Heart right ventricle (tissue), 16 donors: ENCODE measurements at regions not wholly inside any gene's neighbourhood (a gene's known extent, or its start where the extent isn't known, plus 50 kb on each side); places are given as distances from the start of the nearest gene placed in this dataset.

ENCODE experiments used
- ATAC-seq, 8 donors: fragments of 200-7000 bp; cut with Tn5 transposase; one replicate each; pipeline ENCODE4 v1.9.1; 2020; ENCODE audit warnings: mild to moderate bottlenecking in 8 of 8, moderate library complexity in 8 of 8, moderate number of reproducible peaks in 1 of 8
- DNase-seq, 2 donors: peaks; one replicate each; pipeline ENCODE4 v3.0.0-alpha.2; 2020
- H3K27ac ChIP-seq, 10 donors: fragments of 200-600 bp; sonication (generic) in 2 of 10; one replicate each; pipeline versions ENCODE4 v1.5.0 to v1.8.0; 2020 to 2022; ENCODE audit warnings: mild to moderate bottlenecking in 3 of 10
- H3K27me3 ChIP-seq, 7 donors: fragments of 200-600 bp; one replicate each; pipeline ENCODE4 v1.8.0; 2021 to 2022; ENCODE audit warnings: mild to moderate bottlenecking in 2 of 7
- H3K36me3 ChIP-seq, 9 donors: fragments of 200-600 bp; sonication (generic) in 1 of 9; one replicate each; pipeline versions ENCODE4 v1.5.0 to v1.8.0; 2020 to 2022; ENCODE audit warnings: mild to moderate bottlenecking in 2 of 9
- H3K4me1 ChIP-seq, 9 donors: fragments of 200-600 bp; sonication (generic) in 1 of 9; one replicate each; pipeline versions ENCODE4 v1.5.0 to v1.8.0; 2020 to 2022; ENCODE audit warnings: mild to moderate bottlenecking in 4 of 9
- H3K4me3 ChIP-seq, 10 donors: fragments of 200-600 bp; sonication (generic) in 2 of 10; one replicate each; pipeline versions ENCODE4 v1.5.0 to v1.8.0; 2020 to 2022; ENCODE audit warnings: mild to moderate bottlenecking in 7 of 10, moderate library complexity in 2 of 10
- H3K9me3 ChIP-seq, 11 donors: fragments of 200-600 bp in 10 of 11; sonication (generic) in 2 of 11; one replicate each; pipeline versions ENCODE4 v1.5.0 to v1.8.0; 2013 to 2022; ENCODE audit warnings: mild to moderate bottlenecking in 2 of 11, control low read depth in 1 of 11, moderate library complexity in 1 of 11
- WGBS, 2 donors: extraction: QIAGEN DNeasy Blood & Tissue Kit; methylation state at CpG; one replicate each; pipeline ENCODE4 v1.1.7; 2013; ENCODE audit warnings: inconsistent platforms in 1 of 2; 5-methylcytosine and 5-hydroxymethylcytosine counted together
- intact Hi-C, 10 donors: fragments of 100-400 bp; cut with DNase I; formaldehyde crosslinking; loops; one replicate each; pipeline versions ENCODE4 v1.11.1 to v1.14.2; 2022
- TF ChIP-seq, protein P1 (sequence below), 9 donors: fragments of 200-600 bp; sonication (generic) in 2 of 9; IDR thresholded peaks; one replicate each; pipeline versions ENCODE4 v1.5.0 to v1.8.0; 2021 to 2022; ENCODE audit warnings: antibody characterized with exemption in 9 of 9, mild to moderate bottlenecking in 5 of 9, moderate library complexity in 1 of 9
- donor health status: Arrhythmogenic right ventricular cardiomyopathy.
- donor health status: ischemic (EF 13 %, LVEDD 7.1; RV severe dilation, severe dysfunction).
- donor health status: healthy with polysubstance abuse.
- donor health status: DM: no; HTN: yes; CAD: no.
- donor health status: DM: no; HTN: no; CAD: no.
- donor health status: ischemic (EF 25% LVEDD 6.9; RV normal size, moderate dysfunction).
- donor health status: ischemic (EF 25% LVEDD 5.7; RV mildly dilated, moderate dysfunction).
- donor health status: healthy.
- donor health status: DM: yes; HTN: yes; CAD: no.
- donor health status: Ischemic cardiomyopathy.
- donor health status: ischemic (EF 35%, LVEDD 5.7; RV mildly dilated, moderate dysfunction).
- donor health status: nonischemic (EF 11% LVEDD 7.7; RV severe dilation, severe dysfunction).
- donor health status: DM: yes; HTN: yes; CAD: no.
- donor health status: PGD.
- donor health status: ischemic (EF 29% LVEDD 5.4; RV normal size, mild dysfunction).
- donor health status: nonischemic (EF 23%, LVEDD 6.1; RV moderate dilation, normal function).

DNA sequence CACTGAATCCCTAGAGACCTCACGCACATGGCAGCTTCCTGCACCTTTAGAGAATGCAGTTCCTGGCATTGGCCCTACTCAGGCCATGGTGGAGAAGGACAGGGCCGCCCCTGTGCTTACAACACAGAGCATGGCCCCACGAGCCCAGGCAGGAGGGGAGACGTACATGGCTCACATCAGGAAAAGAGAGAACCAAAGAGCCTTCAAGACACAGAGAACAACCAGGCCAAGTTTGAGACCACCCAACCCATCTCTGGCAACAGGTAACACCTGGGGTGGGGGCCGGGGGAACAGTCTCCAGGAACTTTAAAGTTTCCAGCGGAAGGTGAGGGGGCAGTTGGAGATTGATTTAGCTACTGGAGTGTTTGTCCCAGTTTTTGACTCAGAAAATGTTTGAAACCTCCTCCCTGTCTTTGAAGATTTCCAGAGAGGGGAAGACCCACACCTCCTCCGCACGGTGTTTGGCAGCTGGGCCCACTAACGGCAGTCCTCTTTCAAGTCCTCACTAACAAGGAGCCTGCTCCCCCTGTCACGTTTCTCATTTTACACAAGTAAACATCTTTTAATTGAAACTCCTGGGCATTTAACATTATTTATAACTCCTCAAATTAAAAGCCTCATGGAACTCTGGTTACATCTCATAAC lies 1423.8 kb downstream of the TBC1D22A start:
- WGBS, 2 donors, result 69 to 81% methylated on average over 10 of the region's 10 CpGs
- Histone ChIP-seq H3K4me1 (no peaks in the 10 kb centered on the region), H3K27me3 (peaks cover 0 to 20% (median 3%) of the 10 kb centered on the region in 7 donors), H3K27ac (no peak overlapping the region), H3K9me3 (peaks cover 0 to 25% (median 11%) of the 10 kb centered on the region in 11 donors), H3K36me3 (no peaks in the 10 kb centered on the region), H3K4me3 (no peak overlapping the region)
- ATAC-seq, result no peak
- TF ChIP-seq, protein P1, sequence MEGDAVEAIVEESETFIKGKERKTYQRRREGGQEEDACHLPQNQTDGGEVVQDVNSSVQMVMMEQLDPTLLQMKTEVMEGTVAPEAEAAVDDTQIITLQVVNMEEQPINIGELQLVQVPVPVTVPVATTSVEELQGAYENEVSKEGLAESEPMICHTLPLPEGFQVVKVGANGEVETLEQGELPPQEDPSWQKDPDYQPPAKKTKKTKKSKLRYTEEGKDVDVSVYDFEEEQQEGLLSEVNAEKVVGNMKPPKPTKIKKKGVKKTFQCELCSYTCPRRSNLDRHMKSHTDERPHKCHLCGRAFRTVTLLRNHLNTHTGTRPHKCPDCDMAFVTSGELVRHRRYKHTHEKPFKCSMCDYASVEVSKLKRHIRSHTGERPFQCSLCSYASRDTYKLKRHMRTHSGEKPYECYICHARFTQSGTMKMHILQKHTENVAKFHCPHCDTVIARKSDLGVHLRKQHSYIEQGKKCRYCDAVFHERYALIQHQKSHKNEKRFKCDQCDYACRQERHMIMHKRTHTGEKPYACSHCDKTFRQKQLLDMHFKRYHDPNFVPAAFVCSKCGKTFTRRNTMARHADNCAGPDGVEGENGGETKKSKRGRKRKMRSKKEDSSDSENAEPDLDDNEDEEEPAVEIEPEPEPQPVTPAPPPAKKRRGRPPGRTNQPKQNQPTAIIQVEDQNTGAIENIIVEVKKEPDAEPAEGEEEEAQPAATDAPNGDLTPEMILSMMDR (IDR thresholded peaks at IDR 0.05), result no peak
- intact Hi-C loops, result no loop called here
- DNase-seq, result no peak

DNA sequence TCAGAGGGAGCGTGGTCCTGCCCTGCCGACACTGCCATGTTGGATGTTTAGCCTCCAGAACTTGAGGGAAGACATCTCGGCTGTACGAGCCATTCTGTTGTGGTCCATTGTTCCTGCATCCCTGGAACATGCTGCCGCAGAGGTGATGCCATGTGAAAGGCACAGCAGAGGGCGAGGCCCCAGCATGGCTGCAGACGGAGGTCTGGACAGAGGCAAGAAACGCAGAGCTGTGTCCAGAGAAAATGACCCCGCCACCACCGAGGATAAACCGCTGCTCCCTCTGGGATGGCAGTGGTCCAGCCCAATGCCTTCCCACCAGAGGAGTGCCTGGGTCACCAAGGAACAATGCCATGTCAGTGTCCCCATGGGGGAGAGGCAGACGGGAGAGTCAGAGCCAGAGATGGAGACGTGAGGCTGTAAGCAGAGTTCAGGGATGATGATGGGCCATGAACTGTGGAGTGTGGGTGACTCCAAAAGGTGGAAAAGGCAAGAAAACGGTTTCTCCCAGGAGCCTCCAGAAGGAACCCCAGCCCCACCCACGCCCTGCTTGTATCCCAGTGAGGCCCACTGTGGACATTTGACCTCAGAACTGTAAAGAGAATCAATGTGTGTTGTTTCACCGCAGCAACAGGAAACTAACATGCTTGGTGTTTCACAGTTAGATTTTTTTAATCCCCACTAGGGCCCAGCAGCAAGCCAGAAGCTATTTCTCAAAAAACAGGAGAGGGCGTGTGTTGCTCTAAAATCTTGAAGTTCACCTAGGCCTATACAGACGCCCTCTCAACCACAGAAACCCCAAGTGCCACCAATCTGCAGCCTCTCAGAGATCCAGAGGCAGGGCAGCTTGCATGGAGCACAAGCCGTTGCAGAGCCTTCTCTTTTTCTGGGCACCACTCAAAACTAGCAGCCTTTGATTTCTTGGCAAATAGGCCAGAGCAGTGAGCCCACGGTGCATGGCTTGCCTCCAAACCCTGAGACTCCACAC lies 1422.9 kb downstream of the TBC1D22A start:
- no peaks in the 10 kb centered on the region for H3K4me1 ChIP-seq
- intact Hi-C loops, result no loop called here
- ATAC-seq (no peak), DNase-seq (no peak)
- H3K4me3 ChIP-seq, result no peak overlapping the region
- peaks cover 0 to 16% (median 5%) of the 10 kb centered on the region in 11 donors for H3K9me3 ChIP-seq
- H3K36me3 ChIP-seq, result no peaks in the 10 kb centered on the region
- 75 to 81% methylated on average over 20 of the region's 20 CpGs for WGBS, 2 donors
- no peak overlapping the region for H3K27ac ChIP-seq
- TF ChIP-seq, protein P1 (IDR thresholded peaks at IDR 0.05), result no peak
- peaks cover 0 to 24% (median 3%) of the 10 kb centered on the region in 7 donors for H3K27me3 ChIP-seq

DNA sequence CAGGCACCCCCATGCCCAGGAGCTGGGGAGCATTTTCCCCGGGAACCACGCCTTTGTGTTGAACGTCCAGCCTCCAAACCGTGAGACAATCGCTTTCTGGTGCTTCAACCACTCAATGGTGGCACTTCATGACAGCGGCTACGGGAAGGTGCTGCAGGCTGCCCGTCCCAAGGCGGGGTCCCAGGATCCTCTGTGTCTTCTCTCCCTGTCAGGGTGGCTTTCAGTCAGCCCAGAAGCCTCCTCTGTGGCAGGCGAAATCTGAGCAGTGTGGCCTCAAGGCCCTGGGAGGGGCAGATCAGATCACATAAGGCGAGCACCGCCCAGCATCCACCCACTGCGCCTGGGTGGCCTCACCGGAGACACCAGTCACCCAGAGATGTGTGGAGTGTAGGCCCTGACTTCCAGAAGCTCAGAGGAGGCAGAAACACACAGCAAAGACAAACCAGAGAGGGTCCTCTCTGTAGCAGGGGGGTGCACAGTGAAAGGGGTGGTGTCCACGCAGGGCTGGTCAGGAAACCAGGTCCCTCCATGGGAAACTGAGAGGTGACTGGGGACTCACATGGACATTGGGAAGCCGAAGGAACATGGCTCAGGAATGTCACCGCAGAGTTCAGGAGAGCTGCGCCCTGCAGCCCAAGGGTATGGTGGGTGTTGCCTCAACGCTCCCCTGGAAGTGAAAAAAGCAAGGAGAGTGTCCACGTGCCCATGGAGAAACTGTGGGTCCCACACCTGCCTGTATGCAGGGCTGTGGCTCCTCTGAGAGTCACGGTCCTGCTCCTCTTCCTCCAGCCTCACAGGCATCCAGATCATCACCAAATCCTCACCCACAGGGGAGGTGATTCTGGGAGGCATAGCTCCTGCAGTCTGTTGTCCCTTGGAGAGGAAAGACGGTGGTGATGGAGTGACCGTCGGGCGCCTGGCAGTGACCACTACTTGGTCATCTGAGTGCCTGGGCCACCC lies 1420.7 kb downstream of the TBC1D22A start:
- DNase-seq (no peak), ATAC-seq (no peak)
- peaks cover 0 to 30% (median 9%) of the 10 kb centered on the region in 7 donors for H3K27me3 ChIP-seq
- H3K4me1 ChIP-seq, result no peaks in the 10 kb centered on the region
- H3K27ac ChIP-seq, result no peak overlapping the region
- WGBS, 2 donors, result 76% methylated on average over 24 to 25 of the region's 25 CpGs
- no peaks in the 10 kb centered on the region for H3K36me3 ChIP-seq
- TF ChIP-seq, protein P1 (IDR thresholded peaks at IDR 0.05), result no peak
- H3K4me3 ChIP-seq, result no peak overlapping the region
- intact Hi-C loops, result no loop called here
- H3K9me3 ChIP-seq, result peaks cover 0 to 4% (median 0%) of the 10 kb centered on the region in 11 donors

DNA sequence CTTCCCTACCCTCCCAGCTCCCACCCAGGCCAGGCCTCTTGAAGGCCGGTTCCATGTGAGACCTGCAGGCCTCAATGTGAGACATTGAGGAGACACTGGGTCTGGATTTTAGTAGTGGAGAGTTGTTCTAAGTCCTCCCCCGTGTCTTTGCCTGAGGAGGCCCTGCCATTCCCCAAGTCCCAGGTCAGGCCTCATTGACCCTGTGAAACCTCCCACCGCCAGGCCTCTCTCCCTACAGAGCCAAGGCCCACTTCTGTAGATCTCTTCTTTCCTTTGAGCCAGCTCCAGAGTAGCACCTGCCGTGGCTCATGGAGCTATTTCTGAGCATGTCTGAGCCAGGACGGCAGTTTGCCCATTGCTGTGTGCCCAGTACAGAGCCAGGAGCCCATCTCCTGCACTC lies 1419.6 kb downstream of the TBC1D22A start:
- intact Hi-C loops, result no loop called here
- H3K9me3 ChIP-seq, result peaks cover 0 to 4% (median 0%) of the 10 kb centered on the region in 11 donors
- H3K36me3 ChIP-seq, result no peaks in the 10 kb centered on the region
- ATAC-seq, result no peak
- H3K27me3 ChIP-seq, result peaks cover 0 to 30% (median 9%) of the 10 kb centered on the region in 7 donors
- DNase-seq, result no peak
- no peaks in the 10 kb centered on the region for H3K4me1 ChIP-seq
- WGBS, 2 donors, result 70 to 73% methylated on average over 5 of the region's 5 CpGs
- no peak overlapping the region for H3K27ac ChIP-seq
- TF ChIP-seq, protein P1 (IDR thresholded peaks at IDR 0.05), result no peak
- H3K4me3 ChIP-seq, result no peak overlapping the region
